ENCODE measurements at regions not wholly inside any gene's neighbourhood (a gene's known extent, or its start where the extent isn't known, plus 50 kb on each side); places are given as distances from the start of the nearest gene placed in this dataset.

- ATAC-seq: no peak
- FAIRE-seq: no peak
- in situ Hi-C loops (cut with HindIII; ENCODE audit: extremely low pct_ligation_motif_present, low pct_unique_long_range_greater_than_20kb) (no loop called here), intact Hi-C loops (cut with micrococcal nuclease; ENCODE audit: unreplicated experiment) (no loop called here)
- no peak overlapping the region for H2AFZ ChIP-seq (ENCODE audit: low read length)
- no peak overlapping the region for H3K4me3 ChIP-seq (replicated peaks in 1 of 3; ENCODE audit: insufficient read depth in 1 of 3, low read depth in 2 of 3, low read length in 3 of 3)
- BruUV-seq (replicated peaks): no TSS peak
- H3K79me2 ChIP-seq (ENCODE audit: insufficient read depth, low read length): no peaks in the 10 kb centered on the region
- H3K9ac ChIP-seq (ENCODE audit: insufficient read depth, low read depth, low read length): no peak overlapping the region
- no peaks in the 10 kb centered on the region for H3K36me3 ChIP-seq (replicated peaks in 1 of 2; ENCODE audit: control insufficient read depth in 1 of 2, insufficient read depth in 2 of 2, low read length in 2 of 2)
- ChIA-PET POLR2A (no interaction called here), CTCF (ENCODE audit: low intra/inter-chr PET ratio, low total read pairs) (no interaction called here)
- H3K27me3 ChIP-seq (ENCODE audit: control insufficient read depth in 1 of 2, insufficient read depth in 2 of 2, low read length in 2 of 2): peaks cover 2 to 28% of the 10 kb centered on the region in 2 experiments; a peak in 2 of 5 replicates
- H3K4me1 ChIP-seq (ENCODE audit: insufficient read depth, low read length): no peaks in the 10 kb centered on the region
- H3K27ac ChIP-seq (ENCODE audit: extremely low read length, insufficient read depth, low read length): no peak overlapping the region
- TF ChIP-seq SNAPC5 (CRISPR knock-in tag; IDR thresholded peaks at IDR 0.05; ENCODE audit: borderline replicate concordance): no peak
- TF ChIP-seq TOPORS (CRISPR knock-in tag; IDR thresholded peaks at IDR 0.05): no peak
- no peak for TF ChIP-seq YEATS4 (CRISPR knock-in tag; IDR thresholded peaks at IDR 0.05; ENCODE audit: borderline replicate concordance)
- TF ChIP-seq ZNF597 (CRISPR knock-in tag; IDR thresholded peaks at IDR 0.05): no peak
- DNase-seq (ENCODE audit: low spot score): no peak
- no peak overlapping the region for H3K4me2 ChIP-seq (ENCODE audit: low read depth, low read length)
- no peaks in the 10 kb centered on the region for H4K20me1 ChIP-seq (ENCODE audit: insufficient read depth, low read length)
- WGBS (ENCODE audit: low lambda C conversion rate): 22% methylated on average over 10 of the region's 12 CpGs
- H3K9me3 ChIP-seq (ENCODE audit: low read length): no peaks in the 10 kb centered on the region
Measured at GRCh38 chr11:115643549-115644270, 139.5 kb upstream of the CADM1 start.

- no peak for DNase-seq (ENCODE audit: low spot score)
- Histone ChIP-seq H3K27ac (ENCODE audit: extremely low read length, insufficient read depth, low read length) (no peak overlapping the region), H3K36me3 (replicated peaks in 1 of 2; ENCODE audit: control insufficient read depth in 1 of 2, insufficient read depth in 2 of 2, low read length in 2 of 2) (no peaks in the 10 kb centered on the region), H3K27me3 (ENCODE audit: control insufficient read depth in 1 of 2, insufficient read depth in 2 of 2, low read length in 2 of 2) (peaks cover 2 to 28% of the 10 kb centered on the region in 2 experiments; a peak in 2 of 5 replicates), H3K9me3 (ENCODE audit: low read length) (no peaks in the 10 kb centered on the region), H3K9ac (ENCODE audit: insufficient read depth, low read depth, low read length) (no peak overlapping the region), H3K4me1 (ENCODE audit: insufficient read depth, low read length) (no peaks in the 10 kb centered on the region), H2AFZ (ENCODE audit: low read length) (no peak overlapping the region), H3K4me2 (ENCODE audit: low read depth, low read length) (no peak overlapping the region), H3K79me2 (ENCODE audit: insufficient read depth, low read length) (no peaks in the 10 kb centered on the region), H4K20me1 (ENCODE audit: insufficient read depth, low read length) (no peaks in the 10 kb centered on the region), H3K4me3 (replicated peaks in 1 of 3; ENCODE audit: insufficient read depth in 1 of 3, low read depth in 2 of 3, low read length in 3 of 3) (no peak overlapping the region)
- no peak for ATAC-seq
- BruUV-seq (replicated peaks): no TSS peak
- ChIA-PET CTCF (ENCODE audit: low intra/inter-chr PET ratio, low total read pairs) (no interaction called here), POLR2A (no interaction called here)
- in situ Hi-C loops (cut with HindIII; ENCODE audit: extremely low pct_ligation_motif_present, low pct_unique_long_range_greater_than_20kb) (no loop called here), intact Hi-C loops (cut with micrococcal nuclease; ENCODE audit: unreplicated experiment) (no loop called here)
- no peak for FAIRE-seq
- 28% methylated on average over 4 of the region's 4 CpGs for WGBS (ENCODE audit: low lambda C conversion rate)
- TF ChIP-seq CREBL2 (CRISPR knock-in tag; IDR thresholded peaks at IDR 0.05; ENCODE audit: borderline replicate concordance) (no peak), ZNF142 (CRISPR knock-in tag; IDR thresholded peaks at IDR 0.05) (no peak), MAFG (CRISPR knock-in tag; IDR thresholded peaks at IDR 0.05) (no peak), MEIS1 (CRISPR knock-in tag; IDR thresholded peaks at IDR 0.05; ENCODE audit: borderline replicate concordance) (no peak), GZF1 (CRISPR knock-in tag; IDR thresholded peaks at IDR 0.05) (no peak), KLF6 (CRISPR knock-in tag; IDR thresholded peaks at IDR 0.05) (no peak), NCOA1 (CRISPR knock-in tag; IDR thresholded peaks at IDR 0.05) (no peak), IKZF1 (IDR thresholded peaks at IDR 0.05) (no peak)
Measured at GRCh38 chr11:115642660-115643059, 138.4 kb upstream of the CADM1 start.

Data from HepG2 (cell line).